Vagina (tissue), 2 donors: ENCODE measurements at regions not wholly inside any gene's neighbourhood (a gene's known extent, or its start where the extent isn't known, plus 50 kb on each side); places are given as distances from the start of the nearest gene placed in this dataset.
A peak's percentile ranks its signal among the peaks of the same experiment; 100 is the strongest.
"Not testable (repeated sequence)": the region's sequence is repeated elsewhere in the genome, so short reads cannot be mapped to it uniquely, and the experiment has no call there.

ENCODE experiments used
- DNase-seq, 2 donors: peaks; one replicate each; pipeline ENCODE4 v3.0.0-alpha.2; 2017; ENCODE audit errors: extremely low spot score in 2 of 2
- H3K27ac ChIP-seq: fragments of 200-600 bp; sonication (generic); one replicate; pipeline ENCODE4 v1.5.1; 2019
- H3K27me3 ChIP-seq: fragments of 200-600 bp; sonication (generic); one replicate; pipeline ENCODE4 v1.5.1; 2019
- H3K36me3 ChIP-seq, 2 donors: fragments of 200-600 bp; sonication (generic); one replicate each; pipeline ENCODE4 v1.5.1; 2017 to 2019
- H3K4me1 ChIP-seq: fragments of 200-600 bp; sonication (generic); one replicate; pipeline ENCODE4 v1.5.1; 2019
- H3K4me3 ChIP-seq, 2 donors: fragments of 200-600 bp; sonication (generic); 1 replicate in 1 of 2; 2 replicates in 1 of 2; pipeline ENCODE4 v1.5.1; 2016 to 2019
- H3K9me3 ChIP-seq: fragments of 200-600 bp; sonication (generic); one replicate; pipeline ENCODE4 v1.5.1; 2019
- CTCF ChIP-seq, 3 experiments: fragments of 450-650 bp in 2 of 3; fragments of 200-600 bp in 1 of 3; sonication (generic) in 1 of 3; IDR thresholded peaks; one replicate each; pipeline ENCODE4 v1.5.1; 2017 to 2019; ENCODE audit warnings: antibody characterized with exemption in 3 of 3, mild to moderate bottlenecking in 2 of 3, moderate library complexity in 2 of 3
- POLR2A ChIP-seq, 2 donors: fragments of 450-650 bp; IDR thresholded peaks; one replicate each; pipeline ENCODE4 v1.6.1; 2017; ENCODE audit warnings: antibody characterized with exemption in 2 of 2, mild to moderate bottlenecking in 2 of 2, moderate library complexity in 2 of 2
- POLR2AphosphoS5 ChIP-seq, 2 donors: sonication (generic); formaldehyde crosslinking; IDR thresholded peaks; one replicate each; pipeline ENCODE4 v1.9.0; 2017; ENCODE audit warnings: antibody characterized with exemption in 2 of 2, mild to moderate bottlenecking in 2 of 2, low read depth in 1 of 2; ENCODE audit not compliant: insufficient read depth in 1 of 2
- intact Hi-C: fragments of 100-400 bp; cut with DNase I; formaldehyde crosslinking; loops from one replicate; pipeline ENCODE4 v1.15.1; 2023

GRCh38 chr2:128596396-128597120, 277.9 kb upstream of the HS6ST1 start:
- no peak overlapping the region for H3K27ac ChIP-seq
- H3K27me3 ChIP-seq, result no peaks in the 10 kb centered on the region
- intact Hi-C loops, result no loop called here
- H3K4me1 ChIP-seq, result no peaks in the 10 kb centered on the region
- H3K4me3 ChIP-seq, result no peak overlapping the region
- no peaks in the 10 kb centered on the region for H3K9me3 ChIP-seq
- TF ChIP-seq CTCF (IDR thresholded peaks at IDR 0.05) (no peak), POLR2AphosphoS5 (IDR thresholded peaks at IDR 0.05; ENCODE audit: insufficient read depth in 1 of 2, low read depth in 1 of 2) (no peak), POLR2A (IDR thresholded peaks at IDR 0.05) (no peak)
- peak in 1 of 2 donors; percentile 96 for DNase-seq
- no peaks in the 10 kb centered on the region for H3K36me3 ChIP-seq

- intact Hi-C loops, result no loop called here
- no peaks in the 10 kb centered on the region for H3K9me3 ChIP-seq
- no peak for TF ChIP-seq CTCF (IDR thresholded peaks at IDR 0.05)
- no peak for TF ChIP-seq POLR2AphosphoS5 (IDR thresholded peaks at IDR 0.05; ENCODE audit: insufficient read depth in 1 of 2, low read depth in 1 of 2)
- TF ChIP-seq POLR2A (IDR thresholded peaks at IDR 0.05), result no peak
- H3K27ac ChIP-seq, result no peak overlapping the region
- peak in 1 of 2 donors; percentile 61 for DNase-seq
- H3K4me3 ChIP-seq, result no peak overlapping the region
- no peaks in the 10 kb centered on the region for H3K4me1 ChIP-seq
- H3K27me3 ChIP-seq, result no peaks in the 10 kb centered on the region
- H3K36me3 ChIP-seq, result no peaks in the 10 kb centered on the region
These were observed 278.6 kb upstream of the HS6ST1 start for GRCh38 chr2:128597121-128597762.

- intact Hi-C loops, H3K4me1 ChIP-seq, H3K36me3 ChIP-seq, H3K9me3 ChIP-seq, DNase-seq, H3K4me3 ChIP-seq, H3K27me3 ChIP-seq, H3K27ac ChIP-seq: not testable (repeated sequence)
These were observed 279.6 kb upstream of the HS6ST1 start for GRCh38 chr2:128598260-128598659.

GRCh38 chr2:128598862-128599441, 280.3 kb upstream of the HS6ST1 start:
- DNase-seq, result no peak
- intact Hi-C loops, result no loop called here
- Histone ChIP-seq H3K27ac (no peak overlapping the region), H3K27me3 (no peaks in the 10 kb centered on the region), H3K4me3 (no peak overlapping the region), H3K4me1 (no peaks in the 10 kb centered on the region), H3K36me3 (no peaks in the 10 kb centered on the region), H3K9me3 (no peaks in the 10 kb centered on the region)
- TF ChIP-seq POLR2A (IDR thresholded peaks at IDR 0.05) (no peak), POLR2AphosphoS5 (IDR thresholded peaks at IDR 0.05; ENCODE audit: insufficient read depth in 1 of 2, low read depth in 1 of 2) (no peak), CTCF (IDR thresholded peaks at IDR 0.05) (no peak)

- Histone ChIP-seq H3K9me3 (no peaks in the 10 kb centered on the region), H3K27me3 (no peaks in the 10 kb centered on the region), H3K4me3 (no peak overlapping the region), H3K27ac (no peak overlapping the region), H3K4me1 (no peaks in the 10 kb centered on the region), H3K36me3 (no peaks in the 10 kb centered on the region)
- TF ChIP-seq POLR2AphosphoS5 (IDR thresholded peaks at IDR 0.05; ENCODE audit: insufficient read depth in 1 of 2, low read depth in 1 of 2), result no peak
- no peak for TF ChIP-seq CTCF (IDR thresholded peaks at IDR 0.05)
- no peak for TF ChIP-seq POLR2A (IDR thresholded peaks at IDR 0.05)
- DNase-seq, result peak in 1 of 2 donors; percentile 25
- intact Hi-C loops, result no loop called here
These were observed 281.0 kb upstream of the HS6ST1 start for GRCh38 chr2:128599700-128600099.
